ENCODE measurements at regions not wholly inside any gene's neighbourhood (a gene's known extent, or its start where the extent isn't known, plus 50 kb on each side); places are given as distances from the start of the nearest gene placed in this dataset.
"Not testable (repeated sequence)": the region's sequence is repeated elsewhere in the genome, so short reads cannot be mapped to it uniquely, and the experiment has no call there.

DNA sequence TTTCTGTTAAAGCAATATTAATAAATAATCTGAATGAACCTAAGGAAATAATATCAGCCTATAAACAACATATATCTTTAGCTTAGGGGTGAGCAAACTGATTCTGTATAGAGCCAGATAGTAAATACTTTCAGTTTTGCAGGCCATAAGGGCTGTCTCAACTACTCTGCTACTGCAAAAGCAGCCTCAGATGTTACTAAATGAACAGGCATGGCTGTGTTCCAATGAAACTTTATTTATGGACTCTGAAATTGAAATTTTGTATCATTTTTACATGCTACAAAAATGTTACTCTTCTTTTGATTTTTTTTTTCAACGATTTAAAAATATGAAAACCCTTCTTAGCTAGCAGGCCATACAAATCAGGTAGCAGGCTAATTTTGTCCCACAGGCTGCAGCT lies 212.8 kb upstream of the PRICKLE2 start:
- H3K4me1 Mint-ChIP-seq = peaks cover 61% of the 10 kb centered on the region

DNA sequence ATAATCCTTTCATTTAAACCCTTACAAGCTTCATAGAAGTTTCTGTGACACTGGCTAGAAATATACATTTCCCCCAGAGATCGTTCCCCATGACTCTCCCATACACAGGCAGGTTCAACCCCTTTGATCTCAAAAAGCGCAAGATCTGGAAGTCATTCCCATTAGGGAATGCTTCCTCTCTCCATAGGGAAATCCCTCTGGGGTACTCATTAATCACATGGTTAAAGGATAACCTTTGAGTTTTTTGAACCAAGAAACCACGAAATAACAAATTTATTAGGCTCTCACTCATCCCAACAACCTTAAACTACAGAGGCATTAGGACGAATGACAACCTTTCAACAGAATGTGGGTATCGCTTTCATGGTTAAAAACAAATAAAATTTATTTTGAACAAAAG lies 211.9 kb upstream of the PRICKLE2 start:
- Mint-ChIP-seq H3K4me1 (peaks cover 53% of the 10 kb centered on the region), H3K36me3 (ENCODE audit: low read depth) (peaks cover 45% of the 10 kb centered on the region), H3K4me3 (no peak overlapping the region), H3K27me3 (ENCODE audit: low read depth, poor library complexity) (no peaks in the 10 kb centered on the region), H3K27ac (no peak overlapping the region), H3K9me3 (peaks cover 49% of the 10 kb centered on the region)
- DNase-seq = no peak
- TF ChIP-seq, protein P1, sequence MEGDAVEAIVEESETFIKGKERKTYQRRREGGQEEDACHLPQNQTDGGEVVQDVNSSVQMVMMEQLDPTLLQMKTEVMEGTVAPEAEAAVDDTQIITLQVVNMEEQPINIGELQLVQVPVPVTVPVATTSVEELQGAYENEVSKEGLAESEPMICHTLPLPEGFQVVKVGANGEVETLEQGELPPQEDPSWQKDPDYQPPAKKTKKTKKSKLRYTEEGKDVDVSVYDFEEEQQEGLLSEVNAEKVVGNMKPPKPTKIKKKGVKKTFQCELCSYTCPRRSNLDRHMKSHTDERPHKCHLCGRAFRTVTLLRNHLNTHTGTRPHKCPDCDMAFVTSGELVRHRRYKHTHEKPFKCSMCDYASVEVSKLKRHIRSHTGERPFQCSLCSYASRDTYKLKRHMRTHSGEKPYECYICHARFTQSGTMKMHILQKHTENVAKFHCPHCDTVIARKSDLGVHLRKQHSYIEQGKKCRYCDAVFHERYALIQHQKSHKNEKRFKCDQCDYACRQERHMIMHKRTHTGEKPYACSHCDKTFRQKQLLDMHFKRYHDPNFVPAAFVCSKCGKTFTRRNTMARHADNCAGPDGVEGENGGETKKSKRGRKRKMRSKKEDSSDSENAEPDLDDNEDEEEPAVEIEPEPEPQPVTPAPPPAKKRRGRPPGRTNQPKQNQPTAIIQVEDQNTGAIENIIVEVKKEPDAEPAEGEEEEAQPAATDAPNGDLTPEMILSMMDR (IDR thresholded peaks at IDR 0.05) = no peak

More for the DNA sequence above, 212.8 kb upstream of the PRICKLE2 start:
- Mint-ChIP-seq H3K4me3 (no peak overlapping the region), H3K9me3 (peaks cover 40% of the 10 kb centered on the region), H3K27me3 (ENCODE audit: low read depth, poor library complexity) (no peaks in the 10 kb centered on the region), H3K27ac (no peak overlapping the region), H3K36me3 (ENCODE audit: low read depth) (peaks cover 36% of the 10 kb centered on the region)
- TF ChIP-seq, protein P1 (IDR thresholded peaks at IDR 0.05) = no peak
- DNase-seq = no peak

DNA sequence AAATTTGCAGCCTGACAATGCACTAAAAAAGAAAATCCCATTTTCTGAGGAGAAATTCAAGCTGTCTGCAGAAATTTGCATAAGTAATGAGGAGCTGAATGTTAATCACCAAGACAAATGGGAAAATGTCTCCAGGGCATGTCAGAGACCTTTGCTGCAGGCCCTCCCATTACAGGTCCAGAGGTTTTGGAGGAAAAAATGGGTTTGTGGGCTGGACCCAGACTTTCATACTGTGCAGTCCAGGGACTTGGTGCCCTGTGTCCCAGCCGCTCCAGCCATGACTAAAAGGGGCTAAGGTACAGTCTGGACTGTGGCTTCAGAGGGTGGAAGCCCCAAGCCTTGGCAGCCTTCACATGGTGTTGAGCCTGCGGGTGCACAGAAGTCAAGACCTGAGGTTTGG lies 209.8 kb upstream of the PRICKLE2 start:
- Mint-ChIP-seq H3K9me3 (peaks cover 68% of the 10 kb centered on the region), H3K36me3 (ENCODE audit: low read depth) (peaks cover 65% of the 10 kb centered on the region), H3K4me1 (peaks cover 32% of the 10 kb centered on the region)
- DNase-seq; H3K27me3 Mint-ChIP-seq (ENCODE audit: low read depth, poor library complexity); H3K4me3 Mint-ChIP-seq; H3K27ac Mint-ChIP-seq: not testable (repeated sequence)

DNA sequence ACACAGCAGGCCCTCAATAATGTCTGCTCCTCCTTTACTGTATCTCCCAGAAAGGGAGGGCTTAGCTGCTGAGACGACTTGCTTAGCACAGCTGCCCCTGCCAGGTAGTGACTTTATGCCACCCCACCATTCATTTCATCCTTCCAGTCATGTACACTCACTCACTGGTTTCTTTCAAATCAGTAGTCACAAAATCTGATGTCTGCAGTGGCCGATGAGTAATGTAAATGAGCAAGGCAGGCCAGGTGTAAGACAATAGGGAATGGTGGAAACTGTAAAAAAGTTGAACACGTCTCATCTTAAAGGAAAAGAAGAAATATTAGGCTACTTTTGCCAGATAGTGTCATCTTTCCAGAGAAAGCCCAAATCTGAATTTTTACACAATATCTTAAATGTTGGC lies 207.6 kb upstream of the PRICKLE2 start:
- peaks cover 18% of the 10 kb centered on the region for H3K4me1 Mint-ChIP-seq
- H3K36me3 Mint-ChIP-seq (ENCODE audit: low read depth) = peaks cover 78% of the 10 kb centered on the region
- H3K4me3 Mint-ChIP-seq = no peak overlapping the region
- no peak for DNase-seq
- TF ChIP-seq, protein P1 (IDR thresholded peaks at IDR 0.05) = no peak
- no peaks in the 10 kb centered on the region for H3K27me3 Mint-ChIP-seq (ENCODE audit: low read depth, poor library complexity)
- H3K27ac Mint-ChIP-seq = no peak overlapping the region
- peaks cover 68% of the 10 kb centered on the region for H3K9me3 Mint-ChIP-seq

DNA sequence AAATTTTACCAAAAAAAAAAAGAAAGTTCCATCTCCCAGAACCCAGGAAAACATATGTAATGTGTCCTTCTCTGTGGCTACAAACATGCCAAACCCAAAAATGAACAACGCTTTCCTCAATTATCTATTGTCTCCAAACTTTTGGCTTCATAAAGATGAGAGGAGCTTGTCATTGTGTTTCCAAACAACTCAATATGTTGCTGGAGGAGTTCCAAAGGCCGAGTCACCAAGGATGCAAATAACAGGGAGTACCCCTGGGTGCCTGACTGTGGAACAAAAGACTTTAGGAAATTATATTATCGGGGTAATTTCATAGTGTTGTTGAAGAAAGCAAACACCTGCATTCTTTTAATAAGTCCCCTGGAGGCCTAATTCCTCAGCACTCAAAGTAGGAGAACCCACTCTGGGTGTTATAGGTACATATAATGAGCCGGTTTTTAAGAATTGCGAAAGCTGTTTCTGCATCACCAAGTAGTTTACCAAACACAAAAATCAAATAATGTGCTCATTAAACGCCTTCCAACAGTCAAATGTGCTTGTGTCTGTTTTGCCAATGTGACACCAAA lies 206.3 kb upstream of the PRICKLE2 start:
- Mint-ChIP-seq H3K27ac (no peak overlapping the region), H3K27me3 (ENCODE audit: low read depth, poor library complexity) (no peaks in the 10 kb centered on the region), H3K4me1 (peaks cover 6% of the 10 kb centered on the region), H3K36me3 (ENCODE audit: low read depth) (peaks cover 72% of the 10 kb centered on the region), H3K4me3 (no peak overlapping the region), H3K9me3 (peaks cover 61% of the 10 kb centered on the region)
- DNase-seq = no peak
- TF ChIP-seq, protein P1 (IDR thresholded peaks at IDR 0.05) = no peak

DNA sequence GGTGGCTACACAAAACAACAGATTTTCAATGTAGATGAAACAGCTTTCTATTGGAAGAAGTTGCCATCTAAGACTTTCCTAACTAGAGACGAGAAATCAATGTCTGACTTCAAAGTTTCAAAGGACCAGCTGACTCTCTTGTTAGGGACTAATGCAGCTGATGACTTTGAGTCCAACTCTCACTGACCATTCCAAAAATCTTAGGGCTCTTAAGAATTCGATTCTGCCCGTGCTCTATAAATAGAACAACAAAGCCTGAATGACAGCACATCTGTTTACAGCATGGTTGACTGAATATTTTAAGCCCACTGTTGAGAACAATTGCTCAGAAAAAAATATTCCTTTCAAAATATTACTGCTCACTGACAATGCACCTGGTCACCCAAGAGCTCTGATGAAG lies 202.4 kb upstream of the PRICKLE2 start:
- peaks cover 38% of the 10 kb centered on the region for H3K36me3 Mint-ChIP-seq (ENCODE audit: low read depth)
- no peak overlapping the region for H3K4me3 Mint-ChIP-seq
- TF ChIP-seq, protein P1 (IDR thresholded peaks at IDR 0.05) = no peak
- DNase-seq = no peak
- no peak overlapping the region for H3K27ac Mint-ChIP-seq
- no peaks in the 10 kb centered on the region for H3K4me1 Mint-ChIP-seq
- H3K27me3 Mint-ChIP-seq (ENCODE audit: low read depth, poor library complexity) = no peaks in the 10 kb centered on the region
- peaks cover 24% of the 10 kb centered on the region for H3K9me3 Mint-ChIP-seq
